ENCODE measurements at regions not wholly inside any gene's neighbourhood (a gene's known extent, or its start where the extent isn't known, plus 50 kb on each side); places are given as distances from the start of the nearest gene placed in this dataset.
"Not testable (repeated sequence)": the region's sequence is repeated elsewhere in the genome, so short reads cannot be mapped to it uniquely, and the experiment has no call there.

GRCh38 chr12:59401862-59402261 lies 194.0 kb upstream of the SLC16A7 start:
- in situ Hi-C loops (cut with MboI; ENCODE audit: low sequenced_read_pairs, unreplicated experiment) = loop anchor here (25.0 kb wide), 1 partner anchor 410 kb away; no protein-coding TSS in a partner anchor
- DNase-seq (ENCODE audit: low spot score) = no peak
- TF ChIP-seq CTCF (IDR thresholded peaks at IDR 0.05; ENCODE audit: borderline replicate concordance, control extremely low read depth, extremely low read depth, insufficient read depth, missing control alignments) = no peak

- no peak for TF ChIP-seq CTCF (IDR thresholded peaks at IDR 0.05; ENCODE audit: borderline replicate concordance, control extremely low read depth, extremely low read depth, insufficient read depth, missing control alignments)
- in situ Hi-C loops (cut with MboI; ENCODE audit: low sequenced_read_pairs, unreplicated experiment) = no loop called here
These were observed 197.7 kb upstream of the SLC16A7 start for GRCh38 chr12:59398164-59398563.

GRCh38 chr12:59396919-59397318 lies 198.9 kb upstream of the SLC16A7 start:
- TF ChIP-seq CTCF (IDR thresholded peaks at IDR 0.05; ENCODE audit: borderline replicate concordance, control extremely low read depth, extremely low read depth, insufficient read depth, missing control alignments) = no peak

More at GRCh38 chr12:59398164-59398563, 197.7 kb upstream of the SLC16A7 start:
- DNase-seq (ENCODE audit: low spot score) = no peak

GRCh38 chr12:59396519-59396918 lies 199.3 kb upstream of the SLC16A7 start:
- in situ Hi-C loops (cut with MboI; ENCODE audit: low sequenced_read_pairs, unreplicated experiment) = no loop called here

More at GRCh38 chr12:59396919-59397318, 198.9 kb upstream of the SLC16A7 start:
- DNase-seq (ENCODE audit: low spot score) = no peak
- in situ Hi-C loops (cut with MboI; ENCODE audit: low sequenced_read_pairs, unreplicated experiment) = no loop called here

GRCh38 chr12:59395310-59395709 lies 200.5 kb upstream of the SLC16A7 start:
- in situ Hi-C loops (cut with MboI; ENCODE audit: low sequenced_read_pairs, unreplicated experiment); DNase-seq (ENCODE audit: low spot score): not testable (repeated sequence)

More at GRCh38 chr12:59396519-59396918, 199.3 kb upstream of the SLC16A7 start:
- DNase-seq (ENCODE audit: low spot score) = no peak
- TF ChIP-seq CTCF (IDR thresholded peaks at IDR 0.05; ENCODE audit: borderline replicate concordance, control extremely low read depth, extremely low read depth, insufficient read depth, missing control alignments) = no peak

- DNase-seq (ENCODE audit: low spot score) = no peak
- TF ChIP-seq CTCF (IDR thresholded peaks at IDR 0.05; ENCODE audit: borderline replicate concordance, control extremely low read depth, extremely low read depth, insufficient read depth, missing control alignments) = no peak
- in situ Hi-C loops (cut with MboI; ENCODE audit: low sequenced_read_pairs, unreplicated experiment) = no loop called here
These were observed 202.3 kb upstream of the SLC16A7 start for GRCh38 chr12:59393506-59393905.

GRCh38 chr12:59389968-59390576 lies 205.8 kb upstream of the SLC16A7 start:
- in situ Hi-C loops (cut with MboI; ENCODE audit: low sequenced_read_pairs, unreplicated experiment) = no loop called here
- DNase-seq (ENCODE audit: low spot score) = no peak
- TF ChIP-seq CTCF (IDR thresholded peaks at IDR 0.05; ENCODE audit: borderline replicate concordance, control extremely low read depth, extremely low read depth, insufficient read depth, missing control alignments) = no peak
